ENCODE measurements at regions not wholly inside any gene's neighbourhood (a gene's known extent, or its start where the extent isn't known, plus 50 kb on each side); places are given as distances from the start of the nearest gene placed in this dataset.

GRCh38 chr4:156006192-156006591, 52.5 kb upstream of the CTSO start:
- H3K4me3 ChIP-seq (ENCODE audit: low read depth, low read length), result no peak overlapping the region
- no peak for DNase-seq (ENCODE audit: low read depth)
- no peak for TF ChIP-seq CTCF (IDR thresholded peaks at IDR 0.05; ENCODE audit: insufficient read depth, low read length)
